ENCODE measurements at regions not wholly inside any gene's neighbourhood (a gene's known extent, or its start where the extent isn't known, plus 50 kb on each side); places are given as distances from the start of the nearest gene placed in this dataset.

GRCh38 chr6:114428341-114428740, 85.5 kb upstream of the HS3ST5 start:
- no peak overlapping the region for H3K4me3 ChIP-seq (ENCODE audit: low read depth in 2 of 2, low read length in 1 of 2)
- H3K36me3 ChIP-seq (replicated peaks in 1 of 2; ENCODE audit: control insufficient read depth in 1 of 2, insufficient read depth in 2 of 2, low read length in 1 of 2): no peaks in the 10 kb centered on the region
- no peaks in the 10 kb centered on the region for H3K9me2 ChIP-seq
- TF ChIP-seq USF1 (IDR thresholded peaks at IDR 0.05; ENCODE audit: borderline replicate concordance, low read depth) (no peak), NRF1 (IDR thresholded peaks at IDR 0.05; ENCODE audit: low read depth, low read length) (no peak), RXRA (IDR thresholded peaks at IDR 0.05; ENCODE audit: borderline replicate concordance, low read depth) (no peak), FOSL2 (IDR thresholded peaks at IDR 0.05; ENCODE audit: borderline replicate concordance, low read depth) (no peak)
- DNase-seq: no peak
- no peaks in the 10 kb centered on the region for H3K27me3 ChIP-seq (ENCODE audit: insufficient read depth)
- no peaks in the 10 kb centered on the region for H4K20me1 ChIP-seq (ENCODE audit: insufficient read depth)
- no peaks in the 10 kb centered on the region for H3F3A ChIP-seq (replicated peaks; ENCODE audit: insufficient read depth)
- H2AFZ ChIP-seq (ENCODE audit: low read depth): no peak overlapping the region
- WGBS (ENCODE audit: low lambda C conversion rate): 44% methylated on average over 2 of the region's 2 CpGs
- no peaks in the 10 kb centered on the region for H3K79me2 ChIP-seq (ENCODE audit: insufficient read depth)
- H3K4me1 ChIP-seq (ENCODE audit: control insufficient read depth in 1 of 2, insufficient read depth in 2 of 2, low read depth in 1 of 2, low read length in 1 of 2): no peaks in the 10 kb centered on the region
- H3K9me3 ChIP-seq: no peaks in the 10 kb centered on the region
- POLR2A ChIA-PET: no interaction called here
- CTCF ChIA-PET: no interaction called here
- no peak overlapping the region for H3K9ac ChIP-seq
- H3K4me2 ChIP-seq: no peak overlapping the region
- H3K27ac ChIP-seq (ENCODE audit: low read depth in 2 of 2, low read length in 1 of 2): no peak overlapping the region

- H2AFZ ChIP-seq (ENCODE audit: low read depth): no peak overlapping the region
- H3K4me3 ChIP-seq (ENCODE audit: low read depth in 2 of 2, low read length in 1 of 2): no peak overlapping the region
- DNase-seq: no peak
- H3K4me2 ChIP-seq: no peak overlapping the region
- no peak overlapping the region for H3K9ac ChIP-seq
- no peaks in the 10 kb centered on the region for H3F3A ChIP-seq (replicated peaks; ENCODE audit: insufficient read depth)
- H3K4me1 ChIP-seq (ENCODE audit: control insufficient read depth in 1 of 2, insufficient read depth in 2 of 2, low read depth in 1 of 2, low read length in 1 of 2): no peaks in the 10 kb centered on the region
- H3K9me2 ChIP-seq: no peaks in the 10 kb centered on the region
- no peaks in the 10 kb centered on the region for H3K36me3 ChIP-seq (replicated peaks in 1 of 2; ENCODE audit: control insufficient read depth in 1 of 2, insufficient read depth in 2 of 2, low read length in 1 of 2)
- H3K27ac ChIP-seq (ENCODE audit: low read depth in 2 of 2, low read length in 1 of 2): no peak overlapping the region
- H4K20me1 ChIP-seq (ENCODE audit: insufficient read depth): no peaks in the 10 kb centered on the region
- TF ChIP-seq TAF1 (IDR thresholded peaks at IDR 0.05; ENCODE audit: borderline replicate concordance, low read depth, low read length) (no peak), ELF1 (IDR thresholded peaks at IDR 0.05) (no peak), ZBTB33 (IDR thresholded peaks at IDR 0.05; ENCODE audit: borderline replicate concordance, low read depth) (no peak)
- H3K27me3 ChIP-seq (ENCODE audit: insufficient read depth): no peaks in the 10 kb centered on the region
- no peaks in the 10 kb centered on the region for H3K79me2 ChIP-seq (ENCODE audit: insufficient read depth)
- ChIA-PET POLR2A (no interaction called here), CTCF (interaction anchor here (0.6 kb wide), 1 partner anchor 11 kb away, joined by 3 read pairs; no protein-coding TSS in a partner anchor)
- H3K9me3 ChIP-seq: no peaks in the 10 kb centered on the region
These were observed 78.4 kb upstream of the HS3ST5 start for GRCh38 chr6:114421199-114421598.

- 19% methylated on average over 2 of the region's 2 CpGs for WGBS (ENCODE audit: low lambda C conversion rate)
- H3K36me3 ChIP-seq (replicated peaks in 1 of 2; ENCODE audit: control insufficient read depth in 1 of 2, insufficient read depth in 2 of 2, low read length in 1 of 2): no peaks in the 10 kb centered on the region
- H2AFZ ChIP-seq (ENCODE audit: low read depth): no peak overlapping the region
- DNase-seq: no peak
- H3K27me3 ChIP-seq (ENCODE audit: insufficient read depth): no peaks in the 10 kb centered on the region
- no peaks in the 10 kb centered on the region for H3F3A ChIP-seq (replicated peaks; ENCODE audit: insufficient read depth)
- no peaks in the 10 kb centered on the region for H3K79me2 ChIP-seq (ENCODE audit: insufficient read depth)
- no peaks in the 10 kb centered on the region for H3K9me3 ChIP-seq
- no peaks in the 10 kb centered on the region for H3K4me1 ChIP-seq (ENCODE audit: control insufficient read depth in 1 of 2, insufficient read depth in 2 of 2, low read depth in 1 of 2, low read length in 1 of 2)
- H3K9ac ChIP-seq: no peak overlapping the region
- no peak for TF ChIP-seq MXI1 (IDR thresholded peaks at IDR 0.05; ENCODE audit: low read depth, low read length)
- H3K27ac ChIP-seq (ENCODE audit: low read depth in 2 of 2, low read length in 1 of 2): no peak overlapping the region
- H3K4me3 ChIP-seq (ENCODE audit: low read depth in 2 of 2, low read length in 1 of 2): no peak overlapping the region
- H3K4me2 ChIP-seq: no peak overlapping the region
- no peaks in the 10 kb centered on the region for H4K20me1 ChIP-seq (ENCODE audit: insufficient read depth)
- ChIA-PET CTCF (no interaction called here), POLR2A (no interaction called here)
- H3K9me2 ChIP-seq: no peaks in the 10 kb centered on the region
These were observed 76.4 kb upstream of the HS3ST5 start for GRCh38 chr6:114419175-114419574.

Data from SK-N-SH (cell line).